ENCODE measurements at regions not wholly inside any gene's neighbourhood (a gene's known extent, or its start where the extent isn't known, plus 50 kb on each side); places are given as distances from the start of the nearest gene placed in this dataset.

GRCh38 chr6:21409231-21409630 is 184.3 kb upstream of the SOX4 start:
- H3K4me1 ChIP-seq (ENCODE audit: control insufficient read depth in 2 of 2, insufficient read depth in 1 of 2, low read depth in 1 of 2, low read length in 2 of 2), result peaks cover 0 to 3% of the 10 kb centered on the region in 2 donors
- no peaks in the 10 kb centered on the region for H3K9me3 ChIP-seq (replicated peaks in 1 of 2; ENCODE audit: control insufficient read depth in 2 of 2, insufficient read depth in 1 of 2, low read depth in 1 of 2, low read length in 2 of 2)
- H2BK15ac ChIP-seq (ENCODE audit: low read length), result no peak overlapping the region
- no peak overlapping the region for H4K91ac ChIP-seq (ENCODE audit: low read depth, low read length, poor library complexity)
- H2BK12ac ChIP-seq (ENCODE audit: low read length), result no peak overlapping the region
- no peak overlapping the region for H4K8ac ChIP-seq (ENCODE audit: low read depth, low read length)
- H3K23ac ChIP-seq (ENCODE audit: low read depth, low read length, poor library complexity), result no peak overlapping the region
- H3K27me3 ChIP-seq (ENCODE audit: control insufficient read depth in 3 of 3, insufficient read depth in 3 of 3, low read depth in 1 of 3, low read length in 3 of 3), result no peaks in the 10 kb centered on the region
- H2AFZ ChIP-seq (ENCODE audit: low read length), result no peak overlapping the region
- DNase-seq (ENCODE audit: low spot score), result no peak
- no peaks in the 10 kb centered on the region for H3K79me1 ChIP-seq (ENCODE audit: low read depth, low read length)
- H3K36me3 ChIP-seq (replicated peaks in 1 of 2; ENCODE audit: control insufficient read depth in 2 of 2, insufficient read depth in 2 of 2, low read length in 2 of 2), result no peaks in the 10 kb centered on the region
- H3K9ac ChIP-seq (ENCODE audit: low read depth, low read length, poor library complexity), result no peak overlapping the region
- H3K4ac ChIP-seq (ENCODE audit: low read length), result no peak overlapping the region
- H2BK5ac ChIP-seq (ENCODE audit: low read length), result no peak overlapping the region
- no peak overlapping the region for H2BK120ac ChIP-seq (ENCODE audit: low read depth, low read length)
- no peak overlapping the region for H3K4me2 ChIP-seq (ENCODE audit: insufficient read depth, low read length, poor library complexity, severe bottlenecking)
- H3K27ac ChIP-seq (replicated peaks; ENCODE audit: low read length), result no peak overlapping the region
- no CpG with 5 or more reads among the region's 5 CpGs for WGBS, 2 donors (ENCODE audit: extremely low coverage in 2 of 2, insufficient read length in 2 of 2, insufficient replicate concordance in 1 of 2)
- H3K4me3 ChIP-seq (ENCODE audit: low read length in 2 of 2), result no peak overlapping the region
- H2AK5ac ChIP-seq (ENCODE audit: low read depth, low read length), result no peak overlapping the region
- H3K14ac ChIP-seq (ENCODE audit: low read length), result no peak overlapping the region
- no peak overlapping the region for H3K18ac ChIP-seq (ENCODE audit: low read length)

- Histone ChIP-seq H4K8ac (ENCODE audit: low read depth, low read length) (no peak overlapping the region), H3K23ac (ENCODE audit: low read depth, low read length, poor library complexity) (no peak overlapping the region), H3K4me1 (ENCODE audit: control insufficient read depth in 2 of 2, insufficient read depth in 1 of 2, low read depth in 1 of 2, low read length in 2 of 2) (peaks cover 0 to 3% of the 10 kb centered on the region in 2 donors), H3K4me2 (ENCODE audit: insufficient read depth, low read length, poor library complexity, severe bottlenecking) (no peak overlapping the region), H3K18ac (ENCODE audit: low read length) (no peak overlapping the region), H3K79me1 (ENCODE audit: low read depth, low read length) (no peaks in the 10 kb centered on the region), H3K14ac (ENCODE audit: low read length) (no peak overlapping the region), H2BK15ac (ENCODE audit: low read length) (no peak overlapping the region), H3K36me3 (replicated peaks in 1 of 2; ENCODE audit: control insufficient read depth in 2 of 2, insufficient read depth in 2 of 2, low read length in 2 of 2) (no peaks in the 10 kb centered on the region), H2AK5ac (ENCODE audit: low read depth, low read length) (no peak overlapping the region), H2BK120ac (ENCODE audit: low read depth, low read length) (no peak overlapping the region), H3K27ac (replicated peaks; ENCODE audit: low read length) (no peak overlapping the region), H3K9me3 (replicated peaks in 1 of 2; ENCODE audit: control insufficient read depth in 2 of 2, insufficient read depth in 1 of 2, low read depth in 1 of 2, low read length in 2 of 2) (no peaks in the 10 kb centered on the region), H2BK12ac (ENCODE audit: low read length) (no peak overlapping the region), H3K4me3 (ENCODE audit: low read length in 2 of 2) (no peak overlapping the region), H3K9ac (ENCODE audit: low read depth, low read length, poor library complexity) (no peak overlapping the region), H2BK5ac (ENCODE audit: low read length) (no peak overlapping the region), H3K27me3 (ENCODE audit: control insufficient read depth in 3 of 3, insufficient read depth in 3 of 3, low read depth in 1 of 3, low read length in 3 of 3) (no peaks in the 10 kb centered on the region), H4K91ac (ENCODE audit: low read depth, low read length, poor library complexity) (no peak overlapping the region), H2AFZ (ENCODE audit: low read length) (no peak overlapping the region), H3K4ac (ENCODE audit: low read length) (no peak overlapping the region)
- no CpG with 5 or more reads among the region's 1 CpG for WGBS, 2 donors (ENCODE audit: extremely low coverage in 2 of 2, insufficient read length in 2 of 2, insufficient replicate concordance in 1 of 2)
- no peak for DNase-seq (ENCODE audit: low spot score)
Observed at GRCh38 chr6:21413428-21413827, 180.1 kb upstream of the SOX4 start.

GRCh38 chr6:21414065-21414464 is 179.5 kb upstream of the SOX4 start:
- Histone ChIP-seq H2BK120ac (ENCODE audit: low read depth, low read length) (no peak overlapping the region), H2AK5ac (ENCODE audit: low read depth, low read length) (no peak overlapping the region), H2AFZ (ENCODE audit: low read length) (no peak overlapping the region), H3K4me2 (ENCODE audit: insufficient read depth, low read length, poor library complexity, severe bottlenecking) (no peak overlapping the region), H2BK12ac (ENCODE audit: low read length) (no peak overlapping the region), H3K4ac (ENCODE audit: low read length) (no peak overlapping the region), H2BK15ac (ENCODE audit: low read length) (no peak overlapping the region), H2BK5ac (ENCODE audit: low read length) (no peak overlapping the region), H3K27ac (replicated peaks; ENCODE audit: low read length) (no peak overlapping the region), H3K18ac (ENCODE audit: low read length) (no peak overlapping the region), H3K27me3 (ENCODE audit: control insufficient read depth in 3 of 3, insufficient read depth in 3 of 3, low read depth in 1 of 3, low read length in 3 of 3) (no peaks in the 10 kb centered on the region), H3K79me1 (ENCODE audit: low read depth, low read length) (no peaks in the 10 kb centered on the region), H3K23ac (ENCODE audit: low read depth, low read length, poor library complexity) (no peak overlapping the region), H4K91ac (ENCODE audit: low read depth, low read length, poor library complexity) (no peak overlapping the region), H3K14ac (ENCODE audit: low read length) (no peak overlapping the region), H3K36me3 (replicated peaks in 1 of 2; ENCODE audit: control insufficient read depth in 2 of 2, insufficient read depth in 2 of 2, low read length in 2 of 2) (no peaks in the 10 kb centered on the region), H3K9ac (ENCODE audit: low read depth, low read length, poor library complexity) (no peak overlapping the region), H4K8ac (ENCODE audit: low read depth, low read length) (no peak overlapping the region), H3K4me3 (ENCODE audit: low read length in 2 of 2) (no peak overlapping the region), H3K4me1 (ENCODE audit: control insufficient read depth in 2 of 2, insufficient read depth in 1 of 2, low read depth in 1 of 2, low read length in 2 of 2) (peaks cover 0 to 3% of the 10 kb centered on the region in 2 donors), H3K9me3 (replicated peaks in 1 of 2; ENCODE audit: control insufficient read depth in 2 of 2, insufficient read depth in 1 of 2, low read depth in 1 of 2, low read length in 2 of 2) (no peaks in the 10 kb centered on the region)
- no CpG with 5 or more reads among the region's 5 CpGs for WGBS, 2 donors (ENCODE audit: extremely low coverage in 2 of 2, insufficient read length in 2 of 2, insufficient replicate concordance in 1 of 2)
- DNase-seq (ENCODE audit: low spot score), result no peak

- Histone ChIP-seq H3K4ac (ENCODE audit: low read length) (no peak overlapping the region), H3K4me1 (ENCODE audit: control insufficient read depth in 2 of 2, insufficient read depth in 1 of 2, low read depth in 1 of 2, low read length in 2 of 2) (peaks cover 0 to 1% of the 10 kb centered on the region in 2 donors), H2BK5ac (ENCODE audit: low read length) (no peak overlapping the region), H3K4me3 (ENCODE audit: low read length in 2 of 2) (no peak overlapping the region), H4K91ac (ENCODE audit: low read depth, low read length, poor library complexity) (no peak overlapping the region), H3K79me1 (ENCODE audit: low read depth, low read length) (no peaks in the 10 kb centered on the region), H3K27ac (replicated peaks; ENCODE audit: low read length) (no peak overlapping the region), H3K18ac (ENCODE audit: low read length) (no peak overlapping the region), H3K4me2 (ENCODE audit: insufficient read depth, low read length, poor library complexity, severe bottlenecking) (no peak overlapping the region), H3K27me3 (ENCODE audit: control insufficient read depth in 3 of 3, insufficient read depth in 3 of 3, low read depth in 1 of 3, low read length in 3 of 3) (no peaks in the 10 kb centered on the region), H3K9ac (ENCODE audit: low read depth, low read length, poor library complexity) (no peak overlapping the region), H2AK5ac (ENCODE audit: low read depth, low read length) (no peak overlapping the region), H2BK120ac (ENCODE audit: low read depth, low read length) (no peak overlapping the region), H3K9me3 (replicated peaks in 1 of 2; ENCODE audit: control insufficient read depth in 2 of 2, insufficient read depth in 1 of 2, low read depth in 1 of 2, low read length in 2 of 2) (peaks cover 2 to 3% of the 10 kb centered on the region in 2 donors), H3K14ac (ENCODE audit: low read length) (no peak overlapping the region), H3K36me3 (replicated peaks in 1 of 2; ENCODE audit: control insufficient read depth in 2 of 2, insufficient read depth in 2 of 2, low read length in 2 of 2) (no peaks in the 10 kb centered on the region), H2BK15ac (ENCODE audit: low read length) (no peak overlapping the region), H2AFZ (ENCODE audit: low read length) (no peak overlapping the region), H4K8ac (ENCODE audit: low read depth, low read length) (no peak overlapping the region), H3K23ac (ENCODE audit: low read depth, low read length, poor library complexity) (no peak overlapping the region), H2BK12ac (ENCODE audit: low read length) (no peak overlapping the region)
- no peak for DNase-seq (ENCODE audit: low spot score)
- WGBS, 2 donors (ENCODE audit: extremely low coverage in 2 of 2, insufficient read length in 2 of 2, insufficient replicate concordance in 1 of 2), result no CpG with 5 or more reads among the region's 3 CpGs
Observed at GRCh38 chr6:21420146-21420878, 173.2 kb upstream of the SOX4 start.

All from neuronal stem cell (in vitro differentiated cells).